Sigmoid colon (tissue), 6 donors: ENCODE measurements at regions not wholly inside any gene's neighbourhood (a gene's known extent, or its start where the extent isn't known, plus 50 kb on each side); places are given as distances from the start of the nearest gene placed in this dataset.

Experiments used
- DNase-seq: peaks from one replicate; pipeline ENCODE4 v3.0.0-alpha.2; 2019
- H3K27ac ChIP-seq, 4 donors: fragments of 200-600 bp; sonication (generic); one replicate each; pipeline ENCODE4 v1.5.1; 2016 to 2019; ENCODE audit warnings: mild to moderate bottlenecking in 1 of 4
- H3K27me3 ChIP-seq, 3 donors: fragments of 200-600 bp; sonication (generic); one replicate each; pipeline ENCODE4 v1.5.1; 2019; ENCODE audit warnings: mild to moderate bottlenecking in 1 of 3
- H3K36me3 ChIP-seq, 4 donors: fragments of 200-600 bp; sonication (generic); one replicate each; pipeline ENCODE4 v1.5.1; 2016 to 2019
- H3K4me1 ChIP-seq, 4 donors: fragments of 200-600 bp; sonication (generic); one replicate each; pipeline ENCODE4 v1.5.1; 2017 to 2019
- H3K4me3 ChIP-seq, 4 donors: fragments of 200-600 bp; sonication (generic); one replicate each; pipeline ENCODE4 v1.5.1; 2017 to 2019; ENCODE audit warnings: mild to moderate bottlenecking in 2 of 4, moderate library complexity in 1 of 4
- H3K9me3 ChIP-seq, 4 donors: fragments of 200-600 bp in 3 of 4; sonication (generic) in 3 of 4; one replicate each; pipeline versions ENCODE4 v1.5.1 to v1.6.1; 2013 to 2019
- EP300 ChIP-seq, 4 donors: sonication (generic); formaldehyde crosslinking; IDR thresholded peaks; one replicate each; pipeline ENCODE4 v1.6.1; 2017; ENCODE audit warnings: antibody characterized with exemption in 4 of 4
- POLR2A ChIP-seq, 2 donors: fragments of 450-650 bp; IDR thresholded peaks; one replicate each; pipeline ENCODE4 v1.6.1; 2016; ENCODE audit warnings: antibody characterized with exemption in 2 of 2, mild to moderate bottlenecking in 2 of 2, moderate library complexity in 2 of 2
- POLR2AphosphoS5 ChIP-seq, 4 donors: sonication (generic); formaldehyde crosslinking; IDR thresholded peaks; one replicate each; pipeline ENCODE4 v1.6.1; 2017; ENCODE audit warnings: antibody characterized with exemption in 4 of 4
- WGBS, 2 donors: extraction: QIAGEN DNeasy Blood & Tissue Kit; methylation state at CpG; one replicate each; pipeline ENCODE4 v1.1.7; 2013; 5-methylcytosine and 5-hydroxymethylcytosine counted together
- intact Hi-C: fragments of 100-400 bp; cut with DNase I; formaldehyde crosslinking; loops from one replicate; pipeline ENCODE4 v1.15.1; 2023
- TF ChIP-seq, protein P1 (sequence below), 4 experiments: fragments of 450-650 bp in 3 of 4; fragments of 200-600 bp in 1 of 4; IDR thresholded peaks; one replicate each; pipeline ENCODE4 v1.5.1; 2016 to 2019; ENCODE audit warnings: antibody characterized with exemption in 4 of 4, mild to moderate bottlenecking in 3 of 4, moderate library complexity in 2 of 4
- donor health status: healthy with polysubstance abuse.
- donor health status: healthy.

DNA sequence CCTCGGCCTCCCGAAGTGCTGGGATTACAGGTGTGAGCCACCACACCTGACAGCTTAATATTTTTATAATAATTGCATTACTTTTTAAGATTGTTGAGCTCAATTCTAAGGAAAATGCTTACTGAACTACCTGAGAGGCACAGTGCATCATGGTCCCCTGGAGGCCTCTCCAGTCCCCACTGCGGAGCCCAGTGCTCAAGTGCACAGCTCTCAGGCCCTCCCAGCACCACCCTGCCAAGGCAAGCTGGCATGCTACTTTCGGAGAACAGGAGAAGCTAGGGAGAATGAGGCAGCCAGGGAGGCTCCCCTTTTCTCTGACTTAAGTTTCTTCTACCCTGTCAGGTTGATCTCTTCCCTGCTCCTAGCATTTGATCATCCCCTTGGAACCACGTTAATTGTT lies 64.2 kb upstream of the CECR2 start:
- Histone ChIP-seq H3K4me1 (no peaks in the 10 kb centered on the region), H3K36me3 (no peaks in the 10 kb centered on the region), H3K9me3 (no peaks in the 10 kb centered on the region), H3K27me3 (no peaks in the 10 kb centered on the region), H3K4me3 (no peak overlapping the region), H3K27ac (no peak overlapping the region)
- TF ChIP-seq EP300 (IDR thresholded peaks at IDR 0.05), result no peak
- TF ChIP-seq POLR2A (IDR thresholded peaks at IDR 0.05), result no peak
- TF ChIP-seq, protein P1, sequence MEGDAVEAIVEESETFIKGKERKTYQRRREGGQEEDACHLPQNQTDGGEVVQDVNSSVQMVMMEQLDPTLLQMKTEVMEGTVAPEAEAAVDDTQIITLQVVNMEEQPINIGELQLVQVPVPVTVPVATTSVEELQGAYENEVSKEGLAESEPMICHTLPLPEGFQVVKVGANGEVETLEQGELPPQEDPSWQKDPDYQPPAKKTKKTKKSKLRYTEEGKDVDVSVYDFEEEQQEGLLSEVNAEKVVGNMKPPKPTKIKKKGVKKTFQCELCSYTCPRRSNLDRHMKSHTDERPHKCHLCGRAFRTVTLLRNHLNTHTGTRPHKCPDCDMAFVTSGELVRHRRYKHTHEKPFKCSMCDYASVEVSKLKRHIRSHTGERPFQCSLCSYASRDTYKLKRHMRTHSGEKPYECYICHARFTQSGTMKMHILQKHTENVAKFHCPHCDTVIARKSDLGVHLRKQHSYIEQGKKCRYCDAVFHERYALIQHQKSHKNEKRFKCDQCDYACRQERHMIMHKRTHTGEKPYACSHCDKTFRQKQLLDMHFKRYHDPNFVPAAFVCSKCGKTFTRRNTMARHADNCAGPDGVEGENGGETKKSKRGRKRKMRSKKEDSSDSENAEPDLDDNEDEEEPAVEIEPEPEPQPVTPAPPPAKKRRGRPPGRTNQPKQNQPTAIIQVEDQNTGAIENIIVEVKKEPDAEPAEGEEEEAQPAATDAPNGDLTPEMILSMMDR (IDR thresholded peaks at IDR 0.05), result no peak
- no peak for TF ChIP-seq POLR2AphosphoS5 (IDR thresholded peaks at IDR 0.05)
- no peak for DNase-seq
- intact Hi-C loops, result no loop called here
- WGBS, 2 donors, result 96 to 97% methylated on average over 5 of the region's 5 CpGs

DNA sequence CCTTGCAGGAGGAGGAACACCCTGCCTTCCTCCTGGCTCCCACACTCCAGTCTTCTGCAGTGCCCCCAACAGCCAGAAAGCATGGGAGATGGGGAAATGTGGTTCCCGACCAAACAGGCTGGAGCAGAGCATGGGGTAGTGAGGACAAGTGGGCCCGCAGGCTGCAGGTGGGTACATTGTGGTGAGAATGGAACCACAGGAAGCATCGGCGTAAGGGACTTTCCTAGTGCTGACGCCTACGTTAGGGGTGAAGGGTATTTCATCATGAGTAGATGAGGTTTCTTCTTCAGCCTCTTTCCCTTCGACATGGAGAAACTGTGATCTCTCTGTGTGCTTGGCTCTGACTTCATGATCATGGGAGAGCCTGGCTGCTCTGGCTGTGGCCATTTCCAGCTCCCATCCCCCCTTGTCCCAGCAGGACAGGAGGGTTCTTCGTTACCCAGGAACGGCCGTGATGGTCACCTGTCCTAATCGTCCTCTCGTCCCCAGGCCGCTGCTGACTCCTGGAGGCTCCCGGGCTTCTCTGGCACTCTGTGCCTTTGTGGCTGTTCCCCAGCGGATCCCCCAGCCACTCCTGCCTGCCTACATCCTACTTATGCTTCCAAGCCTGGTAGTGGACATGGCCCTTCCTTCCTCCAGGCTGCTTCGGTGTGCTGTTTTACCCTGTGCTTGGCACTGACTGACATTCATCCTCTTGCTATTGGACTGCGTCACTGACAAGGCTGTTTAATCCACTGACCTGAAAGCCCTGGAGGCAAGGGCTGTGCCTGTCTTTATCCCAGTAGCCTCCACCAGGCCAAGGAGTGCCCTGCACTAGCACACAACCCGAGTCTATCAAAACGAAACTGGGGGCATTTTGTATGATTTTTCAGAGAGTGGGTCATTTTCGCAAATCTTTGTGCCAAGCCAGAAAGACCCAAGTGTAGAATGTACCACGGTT lies 65.2 kb upstream of the CECR2 start:
- Histone ChIP-seq H3K9me3 (no peaks in the 10 kb centered on the region), H3K27me3 (no peaks in the 10 kb centered on the region), H3K36me3 (no peaks in the 10 kb centered on the region), H3K27ac (no peak overlapping the region), H3K4me1 (no peaks in the 10 kb centered on the region), H3K4me3 (no peak overlapping the region)
- TF ChIP-seq POLR2A (IDR thresholded peaks at IDR 0.05) (no peak), EP300 (IDR thresholded peaks at IDR 0.05) (no peak), POLR2AphosphoS5 (IDR thresholded peaks at IDR 0.05) (no peak)
- TF ChIP-seq, protein P1 (IDR thresholded peaks at IDR 0.05), result no peak
- intact Hi-C loops, result no loop called here
- WGBS, 2 donors, result 78 to 86% methylated on average over 21 of the region's 21 CpGs
- no peak for DNase-seq

DNA sequence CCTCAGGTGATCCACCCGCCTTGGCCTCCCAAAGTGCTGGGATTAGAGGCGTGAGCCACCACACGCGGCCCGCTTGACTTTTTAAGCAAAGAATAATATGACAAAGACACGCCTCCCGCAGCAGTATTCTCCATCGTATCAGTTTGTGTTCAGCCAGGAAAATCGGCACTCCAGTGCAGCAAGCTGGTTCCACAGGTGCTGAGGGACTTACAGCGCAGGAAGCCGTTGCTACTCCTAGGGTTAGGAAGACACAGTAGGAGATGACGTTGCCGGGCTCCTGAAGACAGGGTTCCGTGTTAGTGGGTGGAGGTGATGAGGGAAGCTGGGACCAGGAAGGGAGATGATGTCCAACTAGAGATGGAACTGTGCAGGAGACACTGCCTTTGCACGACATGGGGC lies 65.8 kb upstream of the CECR2 start:
- Histone ChIP-seq H3K4me3 (no peak overlapping the region), H3K36me3 (no peaks in the 10 kb centered on the region), H3K27me3 (no peaks in the 10 kb centered on the region), H3K27ac (no peak overlapping the region), H3K4me1 (no peaks in the 10 kb centered on the region), H3K9me3 (no peaks in the 10 kb centered on the region)
- DNase-seq, result no peak
- intact Hi-C loops, result no loop called here
- 95% methylated on average over 15 of the region's 15 CpGs for WGBS, 2 donors
- TF ChIP-seq EP300 (IDR thresholded peaks at IDR 0.05) (no peak), POLR2AphosphoS5 (IDR thresholded peaks at IDR 0.05) (no peak), POLR2A (IDR thresholded peaks at IDR 0.05) (no peak)
- TF ChIP-seq, protein P1 (IDR thresholded peaks at IDR 0.05), result no peak

DNA sequence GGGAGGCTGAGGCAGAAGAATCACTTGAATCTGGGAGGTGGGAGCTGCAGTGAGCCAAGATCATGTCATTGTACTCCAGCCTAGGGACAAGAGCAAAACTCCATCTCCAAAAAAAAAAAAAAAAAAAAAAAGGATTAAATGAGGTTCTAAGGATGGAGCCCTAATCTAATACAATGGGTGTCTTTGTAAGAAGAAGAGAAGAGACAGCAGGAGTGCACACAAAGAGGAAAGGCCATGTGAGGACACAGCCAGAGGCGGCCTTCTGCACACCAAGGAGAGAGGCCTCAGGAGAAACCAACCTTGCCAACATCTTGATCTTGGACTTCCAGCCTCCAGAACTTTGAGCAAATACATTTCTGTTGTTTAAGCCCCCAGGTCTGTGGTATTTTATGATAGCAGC lies 66.6 kb upstream of the CECR2 start:
- no peak for DNase-seq
- intact Hi-C loops, result no loop called here

More for the DNA sequence above, 66.6 kb upstream of the CECR2 start:
- Histone ChIP-seq H3K36me3 (no peaks in the 10 kb centered on the region), H3K4me3 (no peak overlapping the region), H3K27me3 (no peaks in the 10 kb centered on the region), H3K9me3 (no peaks in the 10 kb centered on the region), H3K27ac (no peak overlapping the region), H3K4me1 (no peaks in the 10 kb centered on the region)
- TF ChIP-seq, protein P1 (IDR thresholded peaks at IDR 0.05), result no peak
- TF ChIP-seq POLR2AphosphoS5 (IDR thresholded peaks at IDR 0.05) (no peak), EP300 (IDR thresholded peaks at IDR 0.05) (no peak), POLR2A (IDR thresholded peaks at IDR 0.05) (no peak)
- 93 to 100% methylated on average over 1 of the region's 1 CpG for WGBS, 2 donors
